GM03348 (cell line): ENCODE measurements at regions not wholly inside any gene's neighbourhood (a gene's known extent, or its start where the extent isn't known, plus 50 kb on each side); places are given as distances from the start of the nearest gene placed in this dataset.
"Not testable (repeated sequence)": the region's sequence is repeated elsewhere in the genome, so short reads cannot be mapped to it uniquely, and the experiment has no call there.

Source experiments
- DNase-seq: peaks from one replicate; pipeline ENCODE4 v3.0.0; 2012; ENCODE audit warnings: low spot score

DNA sequence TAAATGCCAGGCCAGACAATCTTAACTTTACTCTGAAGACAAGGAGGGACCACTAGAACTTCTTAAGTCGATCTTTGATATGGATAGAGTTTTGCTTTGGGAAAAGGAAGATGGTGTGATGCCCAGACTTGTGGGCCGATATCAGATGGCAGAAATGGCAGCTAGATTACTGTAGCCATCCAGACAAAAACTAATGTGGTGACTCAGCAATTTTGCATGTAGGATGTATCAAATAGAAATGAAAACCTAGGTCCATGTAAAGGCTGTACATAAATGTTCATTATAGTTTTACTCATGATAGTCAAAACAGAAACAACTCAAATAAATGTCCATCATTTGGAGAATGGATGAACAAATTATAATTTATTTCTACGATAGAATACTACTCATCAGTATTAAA, 121.5 kb downstream of the APIP start:
- DNase-seq: no peak

DNA sequence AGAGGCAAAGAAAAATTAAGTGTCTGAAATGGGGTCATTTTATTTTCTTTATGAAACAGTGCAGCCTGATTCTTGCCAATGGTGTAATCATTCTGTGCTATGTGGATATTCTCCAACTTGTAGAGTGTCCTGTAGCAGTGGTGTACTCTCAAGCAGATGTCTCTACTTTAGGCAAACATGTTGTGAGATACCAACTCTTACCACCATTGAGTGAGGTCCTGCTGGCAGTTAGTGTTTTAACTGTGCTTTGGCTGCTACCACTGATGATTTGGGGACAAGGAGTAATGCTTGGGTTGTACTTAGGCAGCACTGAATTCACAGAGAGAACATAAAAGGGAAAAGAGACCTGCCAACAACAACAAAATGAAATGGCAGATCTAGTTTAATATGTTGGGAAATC, 122.5 kb downstream of the APIP start:
- DNase-seq: no peak

DNA sequence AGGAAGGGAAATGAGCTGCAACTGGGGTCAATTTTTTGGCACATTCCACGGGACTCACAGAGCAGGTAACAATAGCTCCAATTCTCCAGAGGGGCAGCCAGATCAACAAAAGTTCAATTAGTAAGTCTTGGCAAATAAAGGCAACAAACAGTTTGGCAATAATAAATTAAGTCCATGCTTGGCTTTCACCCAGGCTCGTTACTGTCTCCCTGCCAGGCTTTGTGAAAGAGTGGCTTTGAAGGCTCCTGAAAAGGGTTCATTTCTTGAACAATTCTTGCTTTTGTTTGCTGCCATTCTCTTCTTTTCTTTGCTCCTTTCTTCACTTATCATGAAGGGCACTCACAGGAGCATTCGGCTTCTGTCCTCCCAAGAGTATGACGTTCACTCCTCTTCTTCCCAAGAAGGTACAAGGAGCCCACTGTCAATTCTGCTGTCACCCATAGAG, 123.3 kb downstream of the APIP start:
- DNase-seq: no peak

DNA sequence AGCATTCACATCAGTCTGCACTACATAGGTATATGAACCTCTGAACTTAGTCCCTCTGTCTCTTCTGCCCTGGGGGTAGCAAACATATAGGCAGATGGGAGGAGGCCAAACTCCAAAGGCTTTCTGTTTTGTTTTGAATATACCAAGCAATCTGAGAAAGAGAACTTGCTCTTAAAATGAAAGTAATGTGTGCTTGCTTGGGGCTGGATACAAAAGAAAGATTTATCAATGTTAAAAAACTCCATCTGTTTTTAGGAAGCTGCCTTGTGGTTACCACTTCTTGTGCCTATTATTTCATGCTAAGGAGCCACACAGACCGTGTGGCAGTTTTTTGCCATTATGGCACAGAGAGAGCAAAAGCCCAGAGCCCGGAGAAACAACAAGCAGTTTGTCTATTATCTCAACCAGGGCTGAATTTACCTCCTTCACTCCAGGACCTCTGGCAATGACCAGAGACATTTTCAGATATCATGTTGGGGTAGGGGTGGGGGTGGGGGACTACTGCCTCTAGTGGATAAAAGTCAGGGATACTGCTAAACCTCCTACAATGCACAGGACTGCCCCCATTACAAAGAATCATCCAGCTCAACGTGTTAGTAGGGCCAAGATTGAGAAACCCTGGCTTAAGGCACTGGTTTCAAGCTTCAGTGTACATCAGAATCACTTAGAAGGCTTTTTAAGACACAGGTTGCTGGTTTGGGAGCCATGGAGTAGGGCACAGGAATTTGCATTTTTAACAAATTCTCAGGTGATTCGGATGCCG, 124.2 kb downstream of the APIP start:
- no peak for DNase-seq

DNA sequence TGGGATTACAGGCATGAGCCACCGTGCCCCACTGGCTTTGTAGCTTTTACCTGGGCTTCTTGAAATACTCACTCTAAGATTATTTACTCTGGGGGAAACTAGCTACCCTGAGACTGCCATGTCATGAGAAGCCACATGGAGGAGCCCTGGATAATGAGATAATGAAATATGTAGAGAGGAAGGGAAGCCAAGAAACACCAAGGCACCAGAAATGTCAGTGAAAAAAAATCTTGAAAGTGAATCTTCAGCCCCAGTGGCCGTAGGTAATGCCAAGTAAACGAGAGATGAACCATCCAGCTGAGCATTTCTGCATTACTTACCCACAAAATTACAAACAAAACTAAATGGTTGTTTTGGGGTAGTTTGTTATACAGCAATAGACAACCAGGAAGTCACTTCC, 125.6 kb downstream of the APIP start:
- no peak for DNase-seq

DNA sequence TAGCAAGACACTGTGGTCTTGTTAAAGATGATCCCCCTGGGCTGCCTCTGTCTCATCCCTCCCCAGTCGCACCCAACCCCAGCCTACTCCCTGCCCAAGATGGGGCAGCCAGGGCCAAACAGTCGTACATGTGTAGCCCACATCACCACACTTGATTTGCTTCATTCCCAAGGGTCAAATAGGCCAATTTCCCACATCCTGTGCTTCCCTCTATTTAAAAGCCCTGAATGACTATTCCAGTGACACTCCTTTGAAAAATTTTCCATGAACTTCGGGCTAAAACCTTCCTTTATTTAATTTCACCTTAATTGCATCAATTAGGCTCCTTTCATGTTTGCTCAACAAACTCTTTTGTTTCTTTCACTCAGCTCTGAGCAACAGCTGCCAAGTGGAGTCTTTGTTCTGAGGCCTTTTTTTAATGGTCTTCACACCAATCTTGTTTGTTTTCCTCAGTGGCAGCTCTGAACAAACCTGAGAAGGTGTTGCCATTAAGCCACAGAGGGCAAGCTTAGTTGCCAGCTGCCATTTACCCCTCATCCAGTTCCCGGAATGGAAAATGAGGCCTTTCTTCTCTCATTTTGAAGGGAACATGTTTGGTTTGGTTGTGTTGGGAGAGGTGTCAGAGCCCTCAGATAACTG, 126.9 kb downstream of the APIP start:
- DNase-seq: no peak

DNA sequence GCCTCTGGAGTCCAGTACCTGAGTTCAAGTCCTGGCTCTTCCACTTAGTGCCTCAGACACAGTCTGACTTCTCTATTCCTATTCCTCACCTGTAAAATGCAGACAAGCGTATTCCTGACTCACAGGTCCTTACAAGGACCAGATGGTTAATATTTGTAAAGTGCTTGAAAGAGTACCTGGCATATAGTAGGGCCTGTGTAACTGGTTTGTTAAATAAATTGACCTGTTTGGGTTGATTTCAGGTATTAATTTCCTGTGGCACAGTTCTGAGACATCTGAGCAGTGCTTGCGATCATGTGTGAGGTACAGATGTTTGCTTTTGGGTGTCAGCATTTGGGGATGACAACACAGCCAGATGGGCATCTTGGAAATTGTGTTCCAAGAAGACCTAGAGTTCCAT, 127.5 kb downstream of the APIP start:
- no peak for DNase-seq

DNA sequence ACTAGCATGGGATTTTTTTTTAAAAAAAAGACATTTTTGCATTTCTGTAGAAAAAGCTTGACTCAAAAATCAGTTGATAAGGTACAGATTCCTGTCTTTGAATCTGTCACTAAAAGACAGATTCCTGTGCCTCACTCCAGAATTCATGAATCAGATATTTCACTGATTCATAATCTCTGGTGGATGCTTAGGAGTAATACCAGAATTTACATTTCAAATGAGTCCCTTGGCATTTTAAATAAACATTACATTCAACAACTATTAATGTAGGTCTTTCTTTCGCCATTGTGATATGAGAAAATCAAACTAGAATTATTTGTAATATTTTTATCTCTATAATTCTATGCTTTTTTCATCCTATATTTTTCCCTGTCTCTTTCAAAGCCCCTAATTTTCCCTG, 128.3 kb downstream of the APIP start:
- no peak for DNase-seq

DNA sequence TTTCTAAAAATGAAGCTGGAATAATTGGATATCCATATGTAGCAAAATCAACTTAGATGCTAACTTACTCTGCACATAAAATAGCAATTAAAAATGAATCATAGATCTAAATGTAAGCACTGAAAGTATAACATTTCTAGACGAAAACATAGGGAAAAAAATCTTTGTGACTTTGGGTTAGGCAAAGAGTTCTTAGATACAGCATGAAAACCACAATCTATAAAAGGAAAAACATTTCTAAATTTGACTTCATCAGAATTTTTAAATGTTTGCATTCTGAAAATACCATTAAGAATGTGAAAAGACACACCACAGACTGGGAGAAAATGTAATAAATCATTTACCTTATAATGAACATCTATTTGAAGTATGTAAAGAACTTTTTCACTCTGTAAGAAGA, 128.8 kb downstream of the APIP start:
- DNase-seq: no peak

DNA sequence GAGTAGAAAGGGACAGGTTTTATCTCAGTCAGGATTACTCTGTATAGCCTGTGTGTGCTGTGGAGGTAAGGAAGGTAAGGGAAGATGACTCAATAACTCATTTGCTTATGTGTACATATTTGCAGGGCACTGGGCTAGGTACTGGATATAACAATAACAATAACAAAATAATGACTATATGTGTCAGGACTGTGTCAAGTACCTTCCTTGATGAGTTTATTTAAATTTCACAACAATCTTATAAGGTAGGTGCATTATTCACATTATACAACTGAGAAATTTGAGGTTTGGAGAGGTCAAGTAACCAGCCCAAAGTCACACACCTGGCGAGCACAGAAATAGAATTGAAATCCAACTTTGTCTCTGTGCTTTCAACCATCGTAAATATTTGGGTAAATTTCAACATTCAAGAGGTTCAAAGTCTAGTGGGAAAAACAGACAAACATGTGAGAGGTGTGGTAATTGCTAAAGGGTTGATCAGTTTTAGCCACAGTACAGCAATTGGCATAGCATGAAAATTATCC, 131.8 kb downstream of the APIP start:
- no peak for DNase-seq

DNA sequence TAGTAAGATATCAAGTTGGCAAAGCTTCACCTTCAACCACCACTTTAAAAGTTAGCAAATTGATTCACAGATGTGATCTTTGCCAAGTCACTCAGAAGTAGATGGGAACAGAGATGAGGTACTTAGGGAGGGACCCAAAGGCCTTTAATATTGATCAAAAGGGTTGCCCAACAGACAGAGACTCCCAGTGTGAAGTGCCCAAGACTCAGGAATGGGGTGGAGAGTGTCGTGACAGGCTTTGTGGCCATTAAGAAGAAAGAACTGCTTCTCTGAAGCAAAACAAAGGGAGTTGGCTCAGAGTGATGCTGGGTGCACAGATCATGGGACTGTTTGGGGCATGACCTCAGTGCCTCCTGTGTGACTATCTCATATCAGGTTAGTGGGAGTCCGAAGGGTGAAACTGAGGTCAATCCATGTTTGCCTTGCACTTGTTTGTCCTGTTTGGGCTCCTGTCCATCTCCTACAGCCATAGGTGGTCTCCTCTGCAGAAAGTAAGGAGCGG, 132.3 kb downstream of the APIP start:
- no peak for DNase-seq

DNA sequence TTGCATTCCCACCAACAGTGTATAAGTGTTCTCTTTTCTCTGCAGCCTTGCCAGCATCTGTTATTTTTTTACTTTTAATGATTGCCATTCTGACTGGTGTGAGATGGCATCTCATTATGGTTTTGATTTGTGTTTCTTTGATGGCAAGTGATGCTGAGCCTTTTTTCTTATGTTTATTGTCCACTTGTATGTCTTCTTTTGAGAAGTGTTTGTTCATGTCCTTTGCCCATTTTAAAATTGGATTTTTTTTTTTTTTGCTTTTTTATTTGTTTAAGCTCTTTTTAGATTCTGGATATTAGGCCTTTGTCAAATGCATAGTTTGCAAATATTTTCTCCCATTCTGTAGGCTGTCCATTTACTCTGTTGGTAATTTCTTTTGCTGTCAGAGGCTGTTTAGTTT, 134.4 kb downstream of the APIP start:
- DNase-seq: not testable (repeated sequence)

DNA sequence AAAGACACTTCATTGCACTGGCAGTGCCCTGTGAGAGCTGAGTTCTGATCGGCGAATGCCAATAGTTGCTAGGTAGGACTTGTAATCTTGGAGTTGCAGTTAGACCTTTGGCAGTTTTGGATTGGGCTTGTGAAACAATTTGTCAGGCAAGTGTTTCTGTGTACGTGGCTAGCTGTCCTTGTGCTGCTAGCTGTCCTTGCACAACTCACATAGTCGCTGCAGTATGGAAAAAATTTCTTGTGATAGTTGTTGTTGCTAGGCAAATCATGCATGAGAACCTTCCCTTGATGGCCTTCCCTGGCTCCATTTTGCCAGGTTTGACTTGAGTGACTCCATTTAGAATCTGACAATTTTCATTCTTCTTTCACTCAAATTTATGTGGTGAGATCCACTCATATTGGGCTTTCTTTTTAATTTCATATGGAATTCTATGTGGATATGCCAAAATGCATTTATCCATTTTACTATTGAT, 140.7 kb downstream of the APIP start:
- DNase-seq: no peak

DNA sequence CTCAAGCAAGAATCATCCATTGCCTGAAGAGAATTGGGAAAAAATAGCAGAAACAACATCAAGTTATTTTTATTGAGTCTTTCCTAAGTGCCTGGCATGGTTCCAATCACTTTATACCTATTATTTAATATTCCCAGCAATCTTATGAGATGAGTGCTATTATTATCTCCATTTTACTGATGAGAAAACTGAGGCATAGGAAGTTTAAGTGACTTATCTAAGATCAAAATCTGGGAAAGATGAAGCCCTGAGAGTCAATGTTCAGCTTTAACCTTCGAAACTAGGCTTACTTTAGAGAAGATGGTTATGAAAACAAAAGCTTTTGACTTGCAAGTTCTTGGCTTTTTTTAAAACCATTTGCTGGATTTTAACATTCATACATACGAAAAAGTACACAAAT, 141.6 kb downstream of the APIP start:
- no peak for DNase-seq

DNA sequence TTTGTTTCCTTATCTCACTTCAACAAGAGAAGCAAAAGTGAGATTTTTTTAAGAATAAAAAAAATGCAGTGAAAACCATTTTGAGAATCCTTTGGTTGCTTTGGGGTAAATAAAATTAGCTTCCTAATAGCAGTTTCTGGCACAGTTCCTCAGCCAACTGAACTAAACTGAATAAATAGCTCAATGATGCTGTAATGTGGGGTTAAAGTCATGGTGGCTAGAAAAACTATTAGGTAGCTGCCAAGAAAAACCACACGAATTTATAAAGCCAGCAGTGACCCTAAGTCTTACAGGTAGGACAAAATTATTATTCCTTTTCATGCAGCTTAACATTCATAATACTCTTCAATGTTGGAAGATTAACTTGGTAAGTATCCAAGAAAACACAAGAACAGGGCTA, 142.4 kb downstream of the APIP start:
- no peak for DNase-seq

DNA sequence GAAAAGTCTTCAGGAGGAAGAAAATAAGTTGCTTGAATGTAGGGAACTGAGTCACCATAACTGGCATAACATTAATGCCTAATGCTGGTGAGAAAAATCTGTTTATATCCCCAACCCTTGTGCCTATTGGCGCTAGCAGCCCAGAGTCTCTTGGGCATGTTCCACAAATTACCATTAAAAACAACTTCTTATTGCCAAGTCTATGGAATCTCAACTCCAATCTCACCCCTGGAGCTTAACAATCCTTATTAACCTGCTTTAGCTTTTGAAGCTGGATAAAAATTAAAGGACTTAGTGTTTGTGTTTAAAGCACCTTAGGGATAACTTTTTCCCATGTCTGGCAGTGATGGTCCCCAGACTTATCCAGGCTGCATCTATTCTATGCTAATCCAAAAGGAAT, 143.0 kb downstream of the APIP start:
- DNase-seq: no peak

DNA sequence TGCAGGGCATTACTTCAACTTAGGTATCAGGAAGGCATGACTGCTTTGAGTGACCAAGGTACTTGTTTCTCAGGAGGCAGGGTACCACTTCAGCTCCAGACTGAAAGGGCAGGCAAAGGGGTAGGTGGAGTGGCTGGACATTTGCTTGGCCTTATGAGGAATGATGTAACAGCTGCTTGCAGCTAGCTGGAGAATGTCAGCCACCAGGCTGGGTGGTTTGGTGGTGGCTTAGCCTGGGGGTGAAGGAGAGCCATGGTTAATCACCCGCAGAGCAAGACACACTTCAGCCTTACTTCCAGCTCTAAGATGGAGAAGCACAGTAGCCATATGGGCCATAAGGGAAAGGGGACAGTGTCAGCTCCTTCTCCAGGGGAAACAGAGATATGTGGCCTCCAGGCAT, 146.1 kb downstream of the APIP start:
- no peak for DNase-seq

DNA sequence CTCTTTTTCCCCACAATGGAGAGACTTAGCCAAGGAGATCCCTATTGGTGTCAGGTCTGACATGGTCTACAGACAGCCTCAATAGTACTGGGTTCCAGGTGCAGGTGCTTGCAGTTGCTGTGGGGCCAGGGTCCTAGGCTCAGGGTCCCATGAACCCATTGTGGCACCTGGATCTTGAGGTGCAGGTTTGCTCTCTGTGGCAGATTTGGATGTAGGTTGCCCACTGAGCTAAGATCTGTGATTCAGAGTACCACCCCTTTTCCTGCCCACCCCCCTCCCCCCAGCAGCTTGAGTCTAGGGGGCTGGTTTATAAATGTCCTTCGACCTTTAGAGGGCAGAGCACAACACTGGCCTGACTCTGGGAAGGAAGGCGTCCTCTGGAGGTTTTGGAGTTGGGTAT, 147.0 kb downstream of the APIP start:
- no peak for DNase-seq

DNA sequence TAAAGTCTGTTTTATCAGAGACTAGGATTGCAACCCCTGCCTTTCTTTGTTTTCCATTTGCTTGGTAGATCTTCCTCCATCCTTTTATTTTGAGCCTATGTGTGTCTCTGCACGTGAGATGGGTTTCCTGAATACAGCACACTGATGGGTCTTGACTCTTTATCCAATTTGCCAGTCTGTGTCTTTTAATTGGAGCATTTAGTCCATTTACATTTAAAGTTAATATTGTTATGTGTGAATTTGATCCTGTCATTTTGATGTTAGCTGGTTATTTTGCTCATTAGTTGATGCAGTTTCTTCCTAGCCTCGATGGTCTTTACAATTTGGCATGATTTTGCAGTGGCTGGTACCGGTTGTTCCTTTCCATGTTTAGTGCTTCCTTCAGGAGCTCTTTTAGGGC, 141.7 kb downstream of the EHF start:
- DNase-seq: not testable (repeated sequence)

DNA sequence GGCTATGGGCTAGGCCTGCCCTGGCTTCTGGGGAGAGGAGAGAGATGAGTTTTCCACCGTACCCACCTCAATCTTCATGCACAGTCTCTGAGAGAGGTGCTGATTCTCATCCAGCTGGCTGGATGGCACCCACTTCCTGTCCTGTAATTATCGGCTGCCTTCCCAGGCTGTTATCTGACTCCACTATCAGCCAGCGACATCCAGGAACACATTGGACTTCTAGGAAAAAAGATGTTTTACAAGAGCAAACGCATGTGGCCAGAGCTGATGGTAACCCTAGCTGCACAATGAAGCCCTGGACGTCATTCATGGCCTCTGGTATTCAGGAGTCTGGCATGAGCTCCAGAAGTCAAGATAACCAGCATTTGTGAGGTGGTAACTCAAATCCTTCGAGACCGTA, 137.4 kb downstream of the EHF start:
- DNase-seq: no peak

DNA sequence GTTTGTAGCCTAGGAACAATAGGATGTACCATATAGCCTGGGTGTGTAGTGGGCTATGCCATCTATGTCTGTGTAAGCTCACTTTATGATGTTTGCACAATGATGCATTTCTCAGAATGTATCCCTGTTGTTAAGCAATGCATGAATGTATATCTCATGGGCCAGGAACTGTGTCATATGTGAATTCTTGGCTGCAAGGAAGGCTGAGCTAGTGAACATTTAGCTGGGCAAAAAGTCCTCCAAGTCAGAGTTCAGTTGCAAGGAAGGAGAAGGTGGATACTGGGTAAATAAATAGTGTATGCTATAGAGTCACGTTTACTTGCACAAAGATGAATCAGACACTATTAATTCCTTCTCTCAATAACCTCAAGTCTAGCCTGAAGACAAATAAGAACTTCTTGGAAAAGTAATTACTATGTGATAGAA, 136.1 kb downstream of the EHF start:
- DNase-seq: no peak

DNA sequence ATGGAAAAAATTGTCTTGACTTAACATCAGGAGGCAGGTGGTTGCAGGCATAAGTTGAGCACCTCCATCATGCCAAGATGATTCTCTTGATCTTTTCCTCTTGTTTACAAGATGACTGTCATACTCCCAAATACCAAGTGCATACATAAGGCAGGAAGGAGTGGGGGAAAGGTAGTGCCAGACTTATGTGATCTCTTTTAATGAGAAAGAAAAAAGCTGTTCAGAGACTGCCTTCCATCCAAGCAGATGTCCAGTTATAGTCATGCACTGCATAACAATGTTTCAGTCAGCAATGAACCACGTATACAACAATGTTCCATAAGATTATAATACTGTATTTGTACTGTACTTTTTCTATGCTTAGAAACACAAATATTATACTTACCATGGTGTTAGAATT, 135.7 kb downstream of the EHF start:
- DNase-seq: no peak

DNA sequence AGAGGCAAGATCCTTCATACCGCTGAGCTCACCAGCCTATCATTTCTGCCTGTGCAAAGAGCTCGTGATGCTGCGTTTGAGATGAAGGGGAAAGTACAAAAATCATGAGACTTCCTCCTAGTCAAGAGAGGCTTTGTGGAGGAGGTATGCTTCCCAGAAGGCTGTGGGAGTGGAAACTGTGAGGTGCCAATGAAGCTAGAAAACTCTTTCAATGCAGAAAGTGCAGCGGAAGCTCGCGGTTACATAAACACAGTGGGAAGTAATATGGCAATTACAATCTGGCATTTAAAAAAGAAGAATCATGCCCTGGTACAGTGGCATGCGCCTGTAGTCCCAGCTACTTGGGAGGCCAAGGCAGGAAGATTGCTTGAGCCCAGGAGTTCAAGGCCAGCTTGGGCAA, 134.8 kb downstream of the EHF start:
- DNase-seq: no peak
